GM19043 (cell line): ENCODE measurements at regions not wholly inside any gene's neighbourhood (a gene's known extent, or its start where the extent isn't known, plus 50 kb on each side); places are given as distances from the start of the nearest gene placed in this dataset.
"Not testable (repeated sequence)": the region's sequence is repeated elsewhere in the genome, so short reads cannot be mapped to it uniquely, and the experiment has no call there.

Experiments used
- ATAC-seq: cut with Tn5 transposase; IDR thresholded peaks from one replicate; pipeline ENCODE4 v1.9.1; 2021; ENCODE audit warnings: low read depth; ENCODE audit not compliant: unreplicated experiment

- ATAC-seq = no peak
These were observed 68.9 kb upstream of the PITX1 start for GRCh38 chr5:135102716-135103574.

GRCh38 chr5:135100431-135100830 is 66.4 kb upstream of the PITX1 start:
- no peak for ATAC-seq

- ATAC-seq = no peak
These were observed 66.0 kb upstream of the PITX1 start for GRCh38 chr5:135100011-135100410.

GRCh38 chr5:135097390-135097789 is 63.4 kb upstream of the PITX1 start:
- no peak for ATAC-seq

GRCh38 chr5:135095871-135096270 is 61.8 kb upstream of the PITX1 start:
- ATAC-seq = no peak

- no peak for ATAC-seq
These were observed 61.2 kb upstream of the PITX1 start for GRCh38 chr5:135095052-135095715.

- no peak for ATAC-seq
These were observed 60.5 kb upstream of the PITX1 start for GRCh38 chr5:135094339-135095051.

GRCh38 chr5:135093483-135093882 is 59.5 kb upstream of the PITX1 start:
- not testable (repeated sequence) for ATAC-seq

GRCh38 chr5:135092476-135092875 is 58.4 kb upstream of the PITX1 start:
- ATAC-seq = no peak

- no peak for ATAC-seq
These were observed 57.3 kb upstream of the PITX1 start for GRCh38 chr5:135091286-135091685.

GRCh38 chr5:135089912-135090311 is 55.9 kb upstream of the PITX1 start:
- ATAC-seq = no peak

GRCh38 chr5:135088911-135089310 is 54.9 kb upstream of the PITX1 start:
- ATAC-seq = no peak

- no peak for ATAC-seq
These were observed 53.9 kb upstream of the PITX1 start for GRCh38 chr5:135087950-135088349.

- ATAC-seq = no peak
These were observed 52.1 kb upstream of the PITX1 start for GRCh38 chr5:135085936-135086725.

GRCh38 chr5:135085133-135085935 is 51.3 kb upstream of the PITX1 start:
- no peak for ATAC-seq
